22Rv1 (cell line): ENCODE measurements at regions not wholly inside any gene's neighbourhood (a gene's known extent, or its start where the extent isn't known, plus 50 kb on each side); places are given as distances from the start of the nearest gene placed in this dataset.

Source experiments
- ZFX ChIP-seq: fragments of 450-650 bp; IDR thresholded peaks from 2 replicates; pipeline ENCODE4 v1.6.1; 2017; ENCODE audit warnings: antibody characterized with exemption, borderline replicate concordance
- TF ChIP-seq, protein P1 (sequence below): fragments of 450-650 bp; IDR thresholded peaks from 2 replicates; pipeline ENCODE4 v1.5.1; 2017; ENCODE audit warnings: mild to moderate bottlenecking

DNA sequence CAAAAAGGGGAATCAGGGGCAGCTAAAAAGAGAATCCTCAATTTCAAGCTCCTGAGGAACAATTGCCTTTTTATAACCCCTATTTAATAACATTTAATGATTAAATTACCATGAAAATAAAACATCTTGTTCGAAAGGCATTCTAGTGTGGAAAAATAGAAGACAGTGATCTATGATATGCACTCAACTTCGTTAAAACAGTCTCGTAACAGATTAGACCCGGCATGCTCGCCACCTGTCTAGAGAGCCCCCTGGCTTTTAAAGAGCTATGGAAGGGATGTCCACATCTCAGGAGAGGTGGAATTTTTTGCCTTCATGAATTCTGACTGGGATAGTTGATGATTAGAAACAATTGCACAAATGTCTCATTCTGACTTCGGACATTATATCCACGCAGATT lies 153.7 kb upstream of the MDFIC2 start:
- TF ChIP-seq, protein P1, sequence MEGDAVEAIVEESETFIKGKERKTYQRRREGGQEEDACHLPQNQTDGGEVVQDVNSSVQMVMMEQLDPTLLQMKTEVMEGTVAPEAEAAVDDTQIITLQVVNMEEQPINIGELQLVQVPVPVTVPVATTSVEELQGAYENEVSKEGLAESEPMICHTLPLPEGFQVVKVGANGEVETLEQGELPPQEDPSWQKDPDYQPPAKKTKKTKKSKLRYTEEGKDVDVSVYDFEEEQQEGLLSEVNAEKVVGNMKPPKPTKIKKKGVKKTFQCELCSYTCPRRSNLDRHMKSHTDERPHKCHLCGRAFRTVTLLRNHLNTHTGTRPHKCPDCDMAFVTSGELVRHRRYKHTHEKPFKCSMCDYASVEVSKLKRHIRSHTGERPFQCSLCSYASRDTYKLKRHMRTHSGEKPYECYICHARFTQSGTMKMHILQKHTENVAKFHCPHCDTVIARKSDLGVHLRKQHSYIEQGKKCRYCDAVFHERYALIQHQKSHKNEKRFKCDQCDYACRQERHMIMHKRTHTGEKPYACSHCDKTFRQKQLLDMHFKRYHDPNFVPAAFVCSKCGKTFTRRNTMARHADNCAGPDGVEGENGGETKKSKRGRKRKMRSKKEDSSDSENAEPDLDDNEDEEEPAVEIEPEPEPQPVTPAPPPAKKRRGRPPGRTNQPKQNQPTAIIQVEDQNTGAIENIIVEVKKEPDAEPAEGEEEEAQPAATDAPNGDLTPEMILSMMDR, result no peak
- TF ChIP-seq ZFX, result no peak
